DOHH2 (cell line): ENCODE measurements at regions not wholly inside any gene's neighbourhood (a gene's known extent, or its start where the extent isn't known, plus 50 kb on each side); places are given as distances from the start of the nearest gene placed in this dataset.

Experiments
- H3F3A ChIP-seq: fragments of 200-600 bp; sonication (generic), shearing (Covaris generic); 2 replicates; pipeline ENCODE4 v1.6.0; 2016; ENCODE audit warnings: antibody characterized with exemption, mild to moderate bottlenecking; ENCODE audit not compliant: control insufficient read depth, insufficient read depth
- H3K27ac ChIP-seq: fragments of 200-600 bp; sonication (generic); 2 replicates; pipeline ENCODE4 v1.5.1; 2014; ENCODE audit warnings: low read depth, mild to moderate bottlenecking, low read length, moderate library complexity
- H3K27me3 ChIP-seq: fragments of 200-600 bp; sonication (generic); 2 replicates; pipeline ENCODE4 v1.6.1; 2014; ENCODE audit warnings: mild to moderate bottlenecking, low read length, mixed read lengths; ENCODE audit not compliant: control insufficient read depth
- H3K36me3 ChIP-seq: fragments of 200-600 bp; sonication (generic); 2 replicates; pipeline ENCODE4 v1.6.1; 2014; ENCODE audit warnings: mild to moderate bottlenecking, low read length, moderate library complexity, mixed read lengths; ENCODE audit not compliant: control insufficient read depth
- H3K4me1 ChIP-seq: fragments of 200-600 bp; sonication (generic); 2 replicates; pipeline ENCODE4 v1.6.1; 2014; ENCODE audit warnings: mild to moderate bottlenecking, low read length, mixed read lengths; ENCODE audit not compliant: control insufficient read depth
- H3K4me2 ChIP-seq: fragments of 200-600 bp; sonication (generic); 2 replicates; pipeline ENCODE4 v1.6.0; 2014; ENCODE audit warnings: mild to moderate bottlenecking, low read length, moderate library complexity
- H3K4me3 ChIP-seq: fragments of 200-600 bp; sonication (generic); 2 replicates; pipeline ENCODE4 v1.5.1; 2014; ENCODE audit warnings: mild to moderate bottlenecking, low read length, mixed read lengths
- H3K79me2 ChIP-seq: fragments of 200-600 bp; sonication (generic); 2 replicates; pipeline ENCODE4 v1.6.1; 2014; ENCODE audit warnings: mild to moderate bottlenecking, low read length, mixed read lengths; ENCODE audit not compliant: control insufficient read depth
- H3K9me2 ChIP-seq: fragments of 200-600 bp; sonication (generic); replicated peaks from 2 replicates; pipeline ENCODE4 v1.6.1; 2014; ENCODE audit warnings: mild to moderate bottlenecking, low read length, mixed read lengths; ENCODE audit not compliant: control insufficient read depth
- H3K9me3 ChIP-seq: fragments of 200-600 bp; sonication (generic); 2 replicates; pipeline ENCODE4 v1.6.1; 2014; ENCODE audit warnings: antibody characterized with exemption, low read length, mixed read lengths; ENCODE audit not compliant: control insufficient read depth, insufficient read depth
- H4K20me1 ChIP-seq: fragments of 200-600 bp; sonication (generic); 2 replicates; pipeline ENCODE4 v1.6.0; 2014; ENCODE audit warnings: low read depth, mild to moderate bottlenecking, antibody characterized with exemption, low read length, moderate library complexity; ENCODE audit not compliant: control insufficient read depth, insufficient read depth
- EZH2phosphoT487 ChIP-seq: fragments of 200-600 bp; sonication (generic); IDR thresholded peaks from 2 replicates; pipeline ENCODE4 v1.6.1; 2017; ENCODE audit warnings: borderline replicate concordance, mild to moderate bottlenecking, antibody characterized with exemption, low read length, moderate library complexity, mixed read lengths
- TF ChIP-seq, protein P1 (sequence below): fragments of 200-600 bp; sonication (generic); IDR thresholded peaks from one replicate; pipeline ENCODE4 v1.5.1; 2014; ENCODE audit warnings: antibody characterized with exemption, mild to moderate bottlenecking, low read depth, low read length; ENCODE audit not compliant: poor library complexity, severe bottlenecking

DNA sequence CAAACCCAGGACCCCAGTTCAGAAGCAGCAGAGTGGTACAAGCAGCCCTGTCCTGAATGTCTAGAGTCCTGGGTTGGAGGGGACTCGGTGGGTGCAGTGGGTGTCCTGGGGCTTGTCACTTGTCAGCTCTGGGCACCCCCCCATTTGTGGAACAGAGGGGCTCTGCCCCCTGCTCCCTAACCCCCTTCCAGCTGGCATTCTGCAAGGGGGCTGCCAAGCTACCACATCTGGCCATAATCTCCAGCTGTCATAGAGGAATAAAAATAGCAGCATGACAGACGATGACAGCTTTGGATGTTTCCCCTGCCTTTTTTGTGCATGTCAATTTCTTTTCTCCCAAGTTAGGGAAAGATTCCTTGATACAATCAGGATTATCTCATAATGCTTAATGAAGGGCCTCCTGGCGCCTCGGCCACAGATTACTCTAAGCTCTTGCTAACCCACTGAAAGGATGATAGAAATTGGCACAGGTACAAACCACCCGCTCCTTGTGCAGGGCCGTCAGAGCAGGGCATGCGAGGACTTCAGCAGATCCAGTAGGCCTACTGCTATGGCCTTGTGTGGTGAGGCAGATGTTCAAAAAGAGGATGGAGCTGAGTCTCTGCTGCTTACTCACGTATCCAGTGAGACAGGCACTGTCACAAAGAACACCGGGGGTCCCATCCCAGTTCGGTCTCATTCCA, 83.0 kb downstream of the ISX start:
- Histone ChIP-seq H3K4me2 (no peak overlapping the region), H3K79me2 (no peaks in the 10 kb centered on the region), H3K27me3 (no peaks in the 10 kb centered on the region), H4K20me1 (no peaks in the 10 kb centered on the region), H3K9me3 (no peaks in the 10 kb centered on the region), H3K9me2 (no peaks in the 10 kb centered on the region), H3K36me3 (no peaks in the 10 kb centered on the region), H3K27ac (no peak overlapping the region), H3K4me1 (peaks cover 3% of the 10 kb centered on the region; the same call in 1 of the 2 replicates), H3K4me3 (no peak overlapping the region), H3F3A (no peaks in the 10 kb centered on the region)
- TF ChIP-seq, protein P1, sequence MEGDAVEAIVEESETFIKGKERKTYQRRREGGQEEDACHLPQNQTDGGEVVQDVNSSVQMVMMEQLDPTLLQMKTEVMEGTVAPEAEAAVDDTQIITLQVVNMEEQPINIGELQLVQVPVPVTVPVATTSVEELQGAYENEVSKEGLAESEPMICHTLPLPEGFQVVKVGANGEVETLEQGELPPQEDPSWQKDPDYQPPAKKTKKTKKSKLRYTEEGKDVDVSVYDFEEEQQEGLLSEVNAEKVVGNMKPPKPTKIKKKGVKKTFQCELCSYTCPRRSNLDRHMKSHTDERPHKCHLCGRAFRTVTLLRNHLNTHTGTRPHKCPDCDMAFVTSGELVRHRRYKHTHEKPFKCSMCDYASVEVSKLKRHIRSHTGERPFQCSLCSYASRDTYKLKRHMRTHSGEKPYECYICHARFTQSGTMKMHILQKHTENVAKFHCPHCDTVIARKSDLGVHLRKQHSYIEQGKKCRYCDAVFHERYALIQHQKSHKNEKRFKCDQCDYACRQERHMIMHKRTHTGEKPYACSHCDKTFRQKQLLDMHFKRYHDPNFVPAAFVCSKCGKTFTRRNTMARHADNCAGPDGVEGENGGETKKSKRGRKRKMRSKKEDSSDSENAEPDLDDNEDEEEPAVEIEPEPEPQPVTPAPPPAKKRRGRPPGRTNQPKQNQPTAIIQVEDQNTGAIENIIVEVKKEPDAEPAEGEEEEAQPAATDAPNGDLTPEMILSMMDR: no peak
- TF ChIP-seq EZH2phosphoT487: no peak

DNA sequence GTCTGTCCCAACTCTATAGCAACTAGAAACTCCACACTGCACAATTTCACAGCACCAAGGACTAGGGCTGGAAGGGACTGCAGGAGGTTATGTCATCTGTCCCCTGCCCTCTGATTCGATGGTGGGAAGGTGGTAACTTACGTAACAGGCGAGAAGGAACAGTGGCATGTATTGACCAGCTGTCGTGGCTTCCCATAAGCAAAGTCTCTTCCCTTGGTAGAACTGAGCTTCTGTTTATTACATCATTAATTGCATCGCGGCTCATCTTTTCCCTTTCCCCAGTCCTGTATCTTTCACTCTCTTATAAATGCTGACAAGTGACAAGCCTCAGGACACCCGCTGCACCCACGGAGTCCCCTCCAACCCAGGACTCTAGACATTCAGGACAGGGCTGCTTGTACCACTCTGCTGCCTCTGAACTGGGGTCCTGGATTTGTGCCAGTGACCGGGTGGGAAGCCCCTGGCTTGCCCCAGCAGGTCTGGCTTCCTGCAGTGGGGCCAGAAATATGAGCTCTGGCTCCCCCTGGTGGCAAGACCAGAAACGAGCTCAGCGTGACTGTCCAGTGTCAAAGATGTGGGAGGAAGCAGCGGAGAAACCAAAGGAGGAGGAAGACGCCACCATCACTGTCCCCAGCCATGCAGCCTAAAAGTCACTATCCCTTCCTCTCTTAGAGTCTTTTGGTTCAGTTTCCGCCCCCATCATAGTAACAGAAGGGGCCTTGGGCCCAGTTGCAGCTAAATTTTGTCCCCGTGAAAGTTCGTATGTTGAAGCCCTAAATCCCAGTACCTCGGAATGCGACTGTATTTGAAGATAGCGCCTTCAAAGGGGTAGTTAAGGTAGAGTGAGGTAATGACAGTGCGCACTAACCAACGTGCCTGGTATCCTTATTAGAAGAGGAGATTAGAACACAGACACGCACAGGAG, 84.5 kb downstream of the ISX start:
- Histone ChIP-seq H4K20me1 (no peaks in the 10 kb centered on the region), H3F3A (no peaks in the 10 kb centered on the region), H3K9me3 (no peaks in the 10 kb centered on the region), H3K9me2 (no peaks in the 10 kb centered on the region), H3K36me3 (no peaks in the 10 kb centered on the region), H3K4me3 (no peak overlapping the region), H3K79me2 (no peaks in the 10 kb centered on the region), H3K27me3 (no peaks in the 10 kb centered on the region), H3K4me2 (no peak overlapping the region), H3K4me1 (peaks cover 3% of the 10 kb centered on the region; the same call in 1 of the 2 replicates), H3K27ac (no peak overlapping the region)
- TF ChIP-seq, protein P1: peak; percentile 95
- no peak for TF ChIP-seq EZH2phosphoT487

DNA sequence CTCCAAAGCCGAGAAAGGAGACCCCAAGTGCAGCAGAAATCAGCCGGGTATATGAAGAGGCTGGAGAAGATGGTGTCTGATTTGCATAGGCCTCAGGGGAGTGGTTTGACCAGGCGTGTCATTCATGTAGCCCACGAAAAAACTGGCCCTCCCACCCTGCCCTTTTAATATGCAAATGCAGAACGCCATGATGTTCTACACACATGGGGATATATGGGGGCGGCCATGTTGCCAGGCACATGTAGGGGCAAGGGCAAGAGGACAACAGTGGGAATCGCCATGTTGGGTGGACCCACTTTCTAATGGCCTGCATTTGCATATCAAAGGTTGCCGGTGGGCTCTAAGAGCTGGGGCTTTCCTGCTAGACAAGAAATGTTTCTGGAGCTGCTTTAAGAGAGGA, 86.4 kb downstream of the ISX start:
- H3K36me3 ChIP-seq: no peaks in the 10 kb centered on the region
- H3K9me2 ChIP-seq: no peaks in the 10 kb centered on the region
- TF ChIP-seq EZH2phosphoT487: no peak
- TF ChIP-seq, protein P1: no peak
- H3F3A ChIP-seq: no peaks in the 10 kb centered on the region
- no peak overlapping the region for H3K4me2 ChIP-seq
- no peak overlapping the region for H3K4me3 ChIP-seq
- no peaks in the 10 kb centered on the region for H4K20me1 ChIP-seq
- H3K27ac ChIP-seq: no peak overlapping the region
- no peaks in the 10 kb centered on the region for H3K79me2 ChIP-seq
- H3K9me3 ChIP-seq: no peaks in the 10 kb centered on the region
- no peaks in the 10 kb centered on the region for H3K27me3 ChIP-seq
- peaks cover 3% of the 10 kb centered on the region; the same call in 1 of the 2 replicates for H3K4me1 ChIP-seq
